ENCODE measurements at regions not wholly inside any gene's neighbourhood (a gene's known extent, or its start where the extent isn't known, plus 50 kb on each side); places are given as distances from the start of the nearest gene placed in this dataset.

DNA sequence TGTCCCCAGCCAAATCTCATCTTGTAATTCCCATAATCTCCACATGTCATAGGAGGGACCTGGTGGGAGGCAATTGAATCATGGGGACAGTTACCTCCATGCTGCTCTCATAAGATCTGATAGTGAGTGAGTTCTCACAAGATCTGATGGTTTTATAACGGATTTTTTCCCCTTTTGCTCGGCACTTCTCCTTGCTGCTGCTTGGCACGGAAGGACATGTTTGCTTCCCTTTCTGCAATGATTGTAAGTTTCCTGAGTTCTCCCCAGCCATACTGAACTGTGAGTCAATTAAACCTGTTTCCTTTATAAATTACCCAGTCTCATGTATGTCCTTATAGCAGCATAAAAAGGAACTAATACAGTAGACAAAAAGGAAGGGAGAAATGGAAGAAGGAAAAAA, 76.7 kb upstream of the CCNG1 start:
- ChIA-PET CTCF (interaction anchor here (1.6 kb wide), 1 partner anchor 13 kb away, joined by 4 read pairs; no protein-coding TSS in a partner anchor), POLR2A (no interaction called here)
- H3K79me2 ChIP-seq (ENCODE audit: control insufficient read depth, insufficient read depth, low read length), result no peaks in the 10 kb centered on the region
- no peaks in the 10 kb centered on the region for H3K9me3 ChIP-seq (replicated peaks; ENCODE audit: control insufficient read depth, insufficient read depth, low read length)
- no peaks in the 10 kb centered on the region for H3K9me1 ChIP-seq (replicated peaks; ENCODE audit: control insufficient read depth, extremely low read depth, insufficient read depth, low read length)
- H3K4me3 ChIP-seq (replicated peaks in 1 of 3; ENCODE audit: insufficient read depth in 1 of 3, low read depth in 1 of 3, low read length in 3 of 3), result no peak overlapping the region
- no peak for FAIRE-seq
- no peak overlapping the region for H2AFZ ChIP-seq (ENCODE audit: low read depth, low read length)
- no peak overlapping the region for H3K27ac ChIP-seq (ENCODE audit: insufficient read depth, low read depth, low read length)
- DNase-seq (ENCODE audit: low read depth, low spot score), result no peak
- no peak overlapping the region for H3K9ac ChIP-seq (replicated peaks; ENCODE audit: extremely low read depth, insufficient read depth, low read length)
- H3K4me2 ChIP-seq (ENCODE audit: insufficient read depth, low read length), result no peak overlapping the region
- TF ChIP-seq, protein P1, sequence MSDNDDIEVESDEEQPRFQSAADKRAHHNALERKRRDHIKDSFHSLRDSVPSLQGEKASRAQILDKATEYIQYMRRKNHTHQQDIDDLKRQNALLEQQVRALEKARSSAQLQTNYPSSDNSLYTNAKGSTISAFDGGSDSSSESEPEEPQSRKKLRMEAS (IDR thresholded peaks at IDR 0.05; ENCODE audit: insufficient read depth, insufficient read length), result no peak
- TF ChIP-seq, protein P2, sequence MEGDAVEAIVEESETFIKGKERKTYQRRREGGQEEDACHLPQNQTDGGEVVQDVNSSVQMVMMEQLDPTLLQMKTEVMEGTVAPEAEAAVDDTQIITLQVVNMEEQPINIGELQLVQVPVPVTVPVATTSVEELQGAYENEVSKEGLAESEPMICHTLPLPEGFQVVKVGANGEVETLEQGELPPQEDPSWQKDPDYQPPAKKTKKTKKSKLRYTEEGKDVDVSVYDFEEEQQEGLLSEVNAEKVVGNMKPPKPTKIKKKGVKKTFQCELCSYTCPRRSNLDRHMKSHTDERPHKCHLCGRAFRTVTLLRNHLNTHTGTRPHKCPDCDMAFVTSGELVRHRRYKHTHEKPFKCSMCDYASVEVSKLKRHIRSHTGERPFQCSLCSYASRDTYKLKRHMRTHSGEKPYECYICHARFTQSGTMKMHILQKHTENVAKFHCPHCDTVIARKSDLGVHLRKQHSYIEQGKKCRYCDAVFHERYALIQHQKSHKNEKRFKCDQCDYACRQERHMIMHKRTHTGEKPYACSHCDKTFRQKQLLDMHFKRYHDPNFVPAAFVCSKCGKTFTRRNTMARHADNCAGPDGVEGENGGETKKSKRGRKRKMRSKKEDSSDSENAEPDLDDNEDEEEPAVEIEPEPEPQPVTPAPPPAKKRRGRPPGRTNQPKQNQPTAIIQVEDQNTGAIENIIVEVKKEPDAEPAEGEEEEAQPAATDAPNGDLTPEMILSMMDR (IDR thresholded peaks at IDR 0.05; ENCODE audit: extremely low read depth in 1 of 2, insufficient read depth in 1 of 2, low read depth in 1 of 2, low read length in 2 of 2), result no peak
- TF ChIP-seq JUN (IDR thresholded peaks at IDR 0.05; ENCODE audit: borderline replicate concordance, insufficient read depth, insufficient read length, low read depth), result no peak
- TF ChIP-seq POLR2A (IDR thresholded peaks at IDR 0.05; ENCODE audit: low read depth, low read length), result no peak
- no peak for TF ChIP-seq MYC (IDR thresholded peaks at IDR 0.05; ENCODE audit: low read depth, low read length)
- no peak for TF ChIP-seq POLR2AphosphoS5 (IDR thresholded peaks at IDR 0.05; ENCODE audit: insufficient read depth, low read depth, low read length)
- no peak for TF ChIP-seq GATA2 (IDR thresholded peaks at IDR 0.05; ENCODE audit: insufficient read depth, insufficient read length, low read depth, low read length)
- TF ChIP-seq FOS (IDR thresholded peaks at IDR 0.05; ENCODE audit: borderline replicate concordance, insufficient read depth, low read length), result no peak
- no peak for TF ChIP-seq EZH2 (IDR thresholded peaks at IDR 0.05; ENCODE audit: borderline replicate concordance, low read depth, low read length, severe bottlenecking)
- no peaks in the 10 kb centered on the region for H4K20me1 ChIP-seq (replicated peaks; ENCODE audit: control insufficient read depth, extremely low read depth, insufficient read depth, low read length)
- dilution Hi-C loops (cut with MboI; ENCODE audit: extremely low pct_ligation_motif_present, low sequenced_read_pairs), result no loop called here
- no peaks in the 10 kb centered on the region for H3K4me1 ChIP-seq (ENCODE audit: control insufficient read depth, extremely low read depth, insufficient read depth, low read length)
- BruUV-seq (replicated peaks), result no TSS peak
- no peaks in the 10 kb centered on the region for H3K27me3 ChIP-seq (ENCODE audit: control insufficient read depth in 2 of 2, insufficient read depth in 2 of 2, low read length in 2 of 2)
- intact Hi-C loops (cut with micrococcal nuclease), result no loop called here
- no peaks in the 10 kb centered on the region for H3K36me3 ChIP-seq (ENCODE audit: control insufficient read depth in 2 of 2, extremely low read depth in 1 of 2, insufficient read depth in 2 of 2, low read length in 2 of 2)

Data from endothelial cell of umbilical vein (primary cell).